HG03135 (cell line): ENCODE measurements at regions not wholly inside any gene's neighbourhood (a gene's known extent, or its start where the extent isn't known, plus 50 kb on each side); places are given as distances from the start of the nearest gene placed in this dataset.
A peak's percentile ranks its signal among the peaks of the same experiment; 100 is the strongest.
"Not testable (repeated sequence)": the region's sequence is repeated elsewhere in the genome, so short reads cannot be mapped to it uniquely, and the experiment has no call there.

Experiments used
- ATAC-seq: cut with Tn5 transposase; IDR thresholded peaks from one replicate; pipeline ENCODE4 v1.9.1; 2021; ENCODE audit warnings: mild to moderate bottlenecking, moderate library complexity; ENCODE audit not compliant: unreplicated experiment

DNA sequence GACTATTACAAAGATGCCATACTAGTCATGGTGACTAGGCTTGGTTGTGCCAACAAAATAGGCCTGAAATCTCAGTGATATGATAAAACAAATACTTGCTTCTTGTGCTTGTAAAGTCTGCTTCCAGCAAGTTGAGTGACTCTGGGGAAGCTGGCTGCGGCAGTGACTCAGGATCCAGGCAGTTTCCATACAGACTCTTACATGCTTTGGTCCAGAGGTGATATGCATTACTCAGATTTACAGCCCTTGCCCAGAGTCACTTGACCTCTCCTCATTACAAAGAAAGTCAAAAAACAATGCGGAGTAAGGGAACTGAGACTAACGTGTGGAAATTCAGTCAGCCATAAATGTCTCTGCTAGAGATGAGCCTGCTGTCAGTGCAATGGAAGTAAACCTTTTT lies 387.5 kb downstream of the KCNA4 start:
- no peak for ATAC-seq

DNA sequence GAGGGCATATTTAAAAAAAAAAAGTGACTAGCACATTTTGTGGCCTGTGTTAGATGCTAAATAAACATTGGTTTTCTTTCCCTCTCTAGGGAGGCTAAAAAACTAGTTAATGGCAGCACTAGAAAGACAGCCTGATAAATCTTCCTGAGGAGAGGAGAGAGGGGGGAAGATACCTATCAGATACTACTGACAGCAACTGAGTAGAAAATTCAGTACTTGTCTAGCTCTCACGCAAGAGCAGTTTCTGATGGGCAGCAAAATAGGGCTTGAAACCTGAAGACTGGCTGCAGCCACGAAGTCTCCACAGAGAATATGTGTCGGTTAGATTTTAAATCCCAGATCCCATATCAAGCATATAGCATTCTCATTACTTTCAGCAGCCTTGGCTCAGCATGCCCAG lies 388.2 kb downstream of the KCNA4 start:
- no peak for ATAC-seq

DNA sequence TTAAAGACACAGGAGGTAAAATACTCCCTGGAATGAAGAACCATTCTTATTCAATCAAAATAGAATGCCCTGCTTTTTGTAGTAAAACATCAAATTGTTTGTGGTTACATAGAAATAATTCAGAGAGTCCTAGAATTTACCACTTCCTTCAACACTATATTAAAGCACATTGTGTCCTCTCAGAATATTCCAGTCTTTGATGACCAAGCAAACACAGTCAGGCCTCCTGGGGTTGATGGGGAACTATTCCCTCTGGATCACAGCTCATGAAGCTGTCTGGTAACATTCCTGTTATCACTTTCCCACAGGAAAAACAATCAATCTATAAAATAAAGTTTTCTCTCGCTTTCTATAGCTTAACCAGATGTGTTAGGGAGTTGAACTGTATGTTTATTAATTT lies 389.3 kb downstream of the KCNA4 start:
- no peak for ATAC-seq

DNA sequence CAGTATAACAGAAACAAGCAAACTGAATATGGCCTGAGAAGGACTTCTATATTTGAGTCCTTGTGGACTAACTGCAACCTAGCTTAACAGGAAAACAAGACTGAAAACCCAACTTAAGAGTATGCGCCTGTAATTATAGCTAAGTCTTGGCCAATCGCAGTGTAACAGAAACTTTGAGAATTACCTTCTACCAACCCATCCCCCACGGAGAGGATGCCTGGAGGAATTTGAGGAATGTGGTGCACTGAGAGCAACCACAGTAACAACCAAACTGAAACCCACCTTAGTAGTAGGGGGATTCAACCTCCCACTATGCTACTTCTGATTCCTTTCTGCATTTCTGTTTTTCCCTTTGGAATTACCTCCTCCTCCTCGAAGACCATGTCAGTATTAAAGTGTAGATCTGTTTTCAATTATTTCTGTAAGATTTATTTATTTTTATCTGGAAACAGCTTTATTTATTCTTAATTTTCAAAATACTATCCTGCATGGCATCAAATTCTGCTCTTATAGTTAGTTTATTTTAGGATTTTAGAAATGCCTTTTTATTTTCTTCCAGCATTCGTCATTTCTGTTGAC lies 393.6 kb downstream of the KCNA4 start:
- ATAC-seq = no peak

- ATAC-seq = no peak
Observed at GRCh38 chr11:29616611-29617010, 400.2 kb downstream of the KCNA4 start.

GRCh38 chr11:29612423-29612822 lies 404.4 kb downstream of the KCNA4 start:
- ATAC-seq = no peak

DNA sequence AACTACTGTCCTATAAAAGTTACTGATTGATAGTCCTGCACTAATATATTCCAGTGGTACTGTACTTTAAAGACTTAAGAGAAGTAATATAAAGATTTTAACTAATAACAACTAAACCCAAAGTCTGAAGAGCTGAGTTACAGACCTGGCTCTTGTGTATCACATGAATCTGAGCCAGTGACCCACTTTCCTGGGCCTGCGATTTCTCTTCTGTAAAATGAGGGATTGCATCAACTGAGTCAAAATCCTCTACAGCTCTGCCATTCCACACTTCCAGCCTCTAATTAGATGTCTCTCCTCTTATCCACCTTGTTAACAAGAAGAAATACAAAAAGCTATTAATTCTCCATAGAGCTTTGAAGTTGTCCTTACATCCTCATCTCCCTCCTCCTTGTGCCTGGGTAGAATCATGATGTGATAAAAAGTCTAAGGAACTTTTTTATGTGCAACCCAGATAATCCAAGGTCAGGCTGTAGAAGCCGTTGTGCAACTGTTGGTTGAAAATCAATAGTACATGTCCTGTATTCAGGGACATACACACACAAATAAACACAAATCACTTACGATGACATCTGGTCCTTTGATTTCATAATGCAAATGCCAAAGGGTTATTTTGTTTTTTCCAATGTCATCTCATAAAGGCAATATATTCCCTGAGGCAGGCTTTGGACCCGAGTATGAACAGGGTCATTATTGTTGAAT lies 410.3 kb downstream of the KCNA4 start:
- ATAC-seq = no peak

GRCh38 chr11:29600151-29600575 lies 416.7 kb downstream of the KCNA4 start:
- ATAC-seq = not testable (repeated sequence)

- ATAC-seq = no peak
Observed at GRCh38 chr11:29584342-29584741, 432.5 kb downstream of the KCNA4 start.

DNA sequence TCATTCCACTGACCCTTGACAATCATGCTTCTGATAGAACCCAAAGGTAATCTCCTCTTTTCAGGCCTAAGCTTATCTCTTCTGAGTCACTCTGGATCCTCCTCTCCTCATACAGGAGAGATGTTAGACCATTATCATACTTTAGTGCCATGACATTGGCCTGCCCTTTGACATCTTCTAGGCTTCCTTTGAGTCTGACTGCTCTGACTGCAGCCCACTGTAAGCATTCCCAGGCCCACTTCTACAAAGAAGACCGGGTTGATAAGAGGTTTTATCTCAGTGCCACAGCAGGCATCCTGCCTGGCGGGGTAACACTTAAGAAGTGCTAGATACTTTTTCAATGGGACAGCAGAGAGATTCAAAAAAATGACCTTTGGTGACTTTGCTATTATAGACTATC lies 438.0 kb downstream of the KCNA4 start:
- ATAC-seq = no peak

DNA sequence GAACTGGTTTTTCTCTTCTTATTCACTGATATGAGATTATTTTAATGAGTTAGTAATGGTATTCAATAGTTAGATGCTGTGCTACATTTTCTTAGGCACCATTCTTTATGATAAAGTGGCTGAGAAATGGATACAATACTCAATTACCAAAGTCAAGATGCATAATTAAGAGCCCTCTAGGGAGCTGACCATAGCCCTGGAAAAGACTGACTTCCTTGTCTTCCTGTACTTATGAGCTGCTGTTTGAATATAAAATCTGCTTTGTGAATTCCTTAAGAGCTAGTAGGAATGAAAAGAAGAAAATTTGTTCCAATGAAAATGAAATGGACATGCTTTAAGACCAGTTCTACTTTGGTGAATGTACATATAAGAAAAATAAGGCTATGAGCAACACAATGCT lies 452.3 kb downstream of the KCNA4 start:
- no peak for ATAC-seq

DNA sequence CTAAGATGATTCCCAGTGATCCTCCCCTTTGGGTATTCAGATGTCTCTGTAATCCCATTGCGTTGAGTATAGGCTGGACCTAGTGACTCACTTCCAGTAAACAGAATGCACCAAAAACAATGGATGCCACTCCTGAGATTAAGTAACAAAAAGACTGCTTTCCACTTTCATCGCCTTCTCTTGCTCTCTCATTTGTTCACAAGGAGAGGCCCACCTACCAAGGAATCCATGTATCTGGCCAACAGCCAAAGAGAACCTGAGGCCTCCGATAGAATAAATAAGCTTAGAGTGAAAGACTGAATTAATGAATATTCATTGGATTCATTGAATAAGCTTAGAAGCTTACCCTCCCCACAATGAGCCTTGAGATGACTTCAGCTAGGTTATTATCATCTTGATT lies 454.6 kb downstream of the KCNA4 start:
- ATAC-seq = no peak

GRCh38 chr11:29553990-29554389 lies 462.8 kb downstream of the KCNA4 start:
- no peak for ATAC-seq

GRCh38 chr11:29538339-29539036 lies 478.3 kb downstream of the KCNA4 start:
- no peak for ATAC-seq

DNA sequence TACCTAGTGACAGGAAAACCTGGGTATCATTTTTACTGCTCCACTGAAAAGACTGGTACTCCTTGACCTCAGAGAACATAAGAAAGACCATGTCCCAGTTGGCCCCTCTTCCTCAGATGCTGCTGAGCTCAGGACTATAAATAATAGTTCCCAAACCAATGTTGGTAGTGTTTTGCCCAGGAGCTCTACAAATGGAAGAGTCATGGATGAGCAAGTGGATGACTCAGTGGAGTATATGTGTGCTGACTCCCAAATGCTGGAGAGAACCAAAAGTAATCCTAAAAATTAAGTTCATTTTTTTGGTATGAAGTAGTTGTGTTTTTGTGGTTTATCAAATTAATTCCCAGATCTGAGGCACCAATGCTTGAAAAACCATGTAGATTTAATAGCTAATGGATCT lies 482.0 kb downstream of the KCNA4 start:
- no peak for ATAC-seq

DNA sequence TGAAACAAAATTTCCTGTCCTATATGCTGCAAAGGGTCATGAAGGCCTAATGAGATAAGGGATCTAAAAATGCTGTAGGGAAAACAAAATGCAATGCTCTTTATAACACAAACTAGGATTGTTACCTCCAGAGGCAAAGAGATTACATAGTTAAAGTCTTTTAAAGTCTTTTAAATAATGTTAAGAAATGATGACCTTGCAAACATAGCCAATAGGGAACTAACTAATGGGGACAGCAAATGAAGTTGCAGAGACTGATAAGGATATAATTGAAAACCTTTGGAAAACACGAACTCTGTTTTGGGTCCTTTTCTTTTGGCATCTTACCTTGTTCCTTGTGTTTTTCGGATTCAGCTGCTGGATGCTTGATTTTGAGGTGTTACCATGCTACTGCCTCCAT lies 485.9 kb downstream of the KCNA4 start:
- ATAC-seq = no peak

DNA sequence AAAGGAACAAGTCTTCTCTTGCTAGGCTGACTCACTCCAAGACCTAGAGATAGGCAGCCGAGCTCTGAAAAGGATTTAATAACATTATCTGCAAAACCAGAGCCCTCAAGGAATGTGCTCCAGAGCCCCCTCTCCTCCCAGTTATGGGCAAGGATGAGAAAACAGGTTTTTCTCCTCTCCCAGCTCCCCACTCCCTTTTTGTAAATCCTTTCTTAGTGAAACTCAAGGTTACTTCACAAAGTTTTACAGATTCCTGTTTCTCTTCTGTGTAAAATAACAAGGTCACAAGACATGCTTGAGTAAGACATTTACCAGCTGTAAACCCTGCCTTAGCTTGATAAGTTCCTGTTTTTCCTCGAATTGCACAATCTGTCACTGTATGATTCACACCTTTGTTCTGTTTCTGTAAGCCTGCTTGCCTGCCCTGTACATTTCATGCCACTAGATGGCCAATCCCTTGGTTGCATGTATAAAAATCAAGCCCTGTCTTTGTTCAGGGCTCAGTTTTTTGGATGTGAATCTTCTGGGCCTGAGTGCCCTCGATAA lies 489.4 kb downstream of the KCNA4 start:
- ATAC-seq = peak; percentile 83

GRCh38 chr11:29518389-29519174 lies 498.2 kb downstream of the KCNA4 start:
- peak; percentile 60 for ATAC-seq

GRCh38 chr11:29511394-29511793 lies 505.4 kb downstream of the KCNA4 start:
- ATAC-seq = no peak

GRCh38 chr11:29507376-29507775 lies 509.5 kb downstream of the KCNA4 start:
- no peak for ATAC-seq

DNA sequence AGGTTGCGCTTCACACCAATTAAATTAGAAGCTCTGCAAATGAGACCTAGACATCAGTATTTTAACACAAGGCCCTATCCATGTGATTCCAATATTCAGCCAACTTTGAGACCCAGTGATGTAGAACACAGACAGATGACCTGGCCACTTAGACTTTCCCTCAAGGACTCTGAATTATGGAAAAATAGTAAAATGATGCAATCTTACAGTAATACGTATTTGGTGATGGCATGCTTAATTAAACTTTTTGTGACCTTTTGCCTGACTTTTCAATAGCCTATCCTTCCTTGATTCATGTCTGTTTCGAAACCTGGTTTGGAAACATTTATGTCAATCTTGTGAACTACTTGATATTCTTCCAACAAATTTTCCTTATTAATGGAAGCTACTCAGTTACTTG lies 521.2 kb downstream of the KCNA4 start:
- no peak for ATAC-seq
